ENCODE measurements at regions not wholly inside any gene's neighbourhood (a gene's known extent, or its start where the extent isn't known, plus 50 kb on each side); places are given as distances from the start of the nearest gene placed in this dataset.

- H3K36me3 ChIP-seq: no peaks in the 10 kb centered on the region
- no peaks in the 10 kb centered on the region for H3K4me1 ChIP-seq (ENCODE audit: control insufficient read depth in 1 of 2, insufficient read depth in 1 of 2, low read depth in 1 of 2, low read length in 1 of 2)
- TF ChIP-seq CTCF (IDR thresholded peaks at IDR 0.05): no peak
- peaks cover 12% of the 10 kb centered on the region for H3K9me3 ChIP-seq
- no peaks in the 10 kb centered on the region for H3K27me3 ChIP-seq
- H3K27ac ChIP-seq: no peak overlapping the region
- H3K4me3 ChIP-seq (ENCODE audit: low read depth in 1 of 2, low read length in 1 of 2): no peak overlapping the region
Observed at GRCh38 chr14:66216763-66217162, 269.4 kb upstream of the CCDC196 start.

- H3K9me3 ChIP-seq: peaks cover 12% of the 10 kb centered on the region
- H3K4me3 ChIP-seq (ENCODE audit: low read depth in 1 of 2, low read length in 1 of 2): no peak overlapping the region
- H3K4me1 ChIP-seq (ENCODE audit: control insufficient read depth in 1 of 2, insufficient read depth in 1 of 2, low read depth in 1 of 2, low read length in 1 of 2): no peaks in the 10 kb centered on the region
- H3K27me3 ChIP-seq: no peaks in the 10 kb centered on the region
- TF ChIP-seq CTCF (IDR thresholded peaks at IDR 0.05): no peak
- no peaks in the 10 kb centered on the region for H3K36me3 ChIP-seq
- no peak overlapping the region for H3K27ac ChIP-seq
Observed at GRCh38 chr14:66219886-66220285, 266.3 kb upstream of the CCDC196 start.

GRCh38 chr14:66224492-66225178 is 261.5 kb upstream of the CCDC196 start:
- TF ChIP-seq CTCF (IDR thresholded peaks at IDR 0.05): no peak
- Histone ChIP-seq H3K27me3 (no peaks in the 10 kb centered on the region), H3K36me3 (no peaks in the 10 kb centered on the region), H3K4me3 (ENCODE audit: low read depth in 1 of 2, low read length in 1 of 2) (no peak overlapping the region), H3K4me1 (ENCODE audit: control insufficient read depth in 1 of 2, insufficient read depth in 1 of 2, low read depth in 1 of 2, low read length in 1 of 2) (no peaks in the 10 kb centered on the region), H3K9me3 (no peaks in the 10 kb centered on the region), H3K27ac (no peak overlapping the region)

GRCh38 chr14:66225337-66225736 is 260.8 kb upstream of the CCDC196 start:
- Histone ChIP-seq H3K4me3 (ENCODE audit: low read depth in 1 of 2, low read length in 1 of 2) (no peak overlapping the region), H3K27ac (no peak overlapping the region), H3K27me3 (no peaks in the 10 kb centered on the region), H3K4me1 (ENCODE audit: control insufficient read depth in 1 of 2, insufficient read depth in 1 of 2, low read depth in 1 of 2, low read length in 1 of 2) (no peaks in the 10 kb centered on the region), H3K9me3 (no peaks in the 10 kb centered on the region), H3K36me3 (no peaks in the 10 kb centered on the region)
- TF ChIP-seq CTCF (IDR thresholded peaks at IDR 0.05): no peak

- H3K9me3 ChIP-seq: no peaks in the 10 kb centered on the region
- no peak overlapping the region for H3K27ac ChIP-seq
- TF ChIP-seq CTCF (IDR thresholded peaks at IDR 0.05): no peak
- no peaks in the 10 kb centered on the region for H3K27me3 ChIP-seq
- no peaks in the 10 kb centered on the region for H3K4me1 ChIP-seq (ENCODE audit: control insufficient read depth in 1 of 2, insufficient read depth in 1 of 2, low read depth in 1 of 2, low read length in 1 of 2)
- no peaks in the 10 kb centered on the region for H3K36me3 ChIP-seq
- no peak overlapping the region for H3K4me3 ChIP-seq (ENCODE audit: low read depth in 1 of 2, low read length in 1 of 2)
Observed at GRCh38 chr14:66228267-66228970, 257.8 kb upstream of the CCDC196 start.

Data from neutrophil (primary cell).